ENCODE measurements at regions not wholly inside any gene's neighbourhood (a gene's known extent, or its start where the extent isn't known, plus 50 kb on each side); places are given as distances from the start of the nearest gene placed in this dataset.

- DNase-seq (ENCODE audit: low read depth): peak; percentile 2
Observed at GRCh38 chr5:133694181-133694831, 82.0 kb upstream of the FSTL4 start.

- no peak for DNase-seq (ENCODE audit: low read depth)
Observed at GRCh38 chr5:133691448-133691847, 79.1 kb upstream of the FSTL4 start.

GRCh38 chr5:133690746-133691145 is 78.4 kb upstream of the FSTL4 start:
- no peak for DNase-seq (ENCODE audit: low read depth)

- no peak for DNase-seq (ENCODE audit: low read depth)
Observed at GRCh38 chr5:133688391-133688790, 76.0 kb upstream of the FSTL4 start.

GRCh38 chr5:133687212-133688061 is 75.1 kb upstream of the FSTL4 start:
- DNase-seq (ENCODE audit: low read depth): no peak

- no peak for DNase-seq (ENCODE audit: low read depth)
Observed at GRCh38 chr5:133686566-133686965, 74.2 kb upstream of the FSTL4 start.

- no peak for DNase-seq (ENCODE audit: low read depth)
Observed at GRCh38 chr5:133685402-133686018, 73.2 kb upstream of the FSTL4 start.

GRCh38 chr5:133683646-133684596 is 71.6 kb upstream of the FSTL4 start:
- DNase-seq (ENCODE audit: low read depth): no peak

- no peak for DNase-seq (ENCODE audit: low read depth)
Observed at GRCh38 chr5:133682451-133682850, 70.1 kb upstream of the FSTL4 start.

- DNase-seq (ENCODE audit: low read depth): no peak
Observed at GRCh38 chr5:133681896-133682295, 69.6 kb upstream of the FSTL4 start.

GRCh38 chr5:133680830-133681565 is 68.7 kb upstream of the FSTL4 start:
- no peak for DNase-seq (ENCODE audit: low read depth)

GRCh38 chr5:133679534-133679933 is 67.2 kb upstream of the FSTL4 start:
- DNase-seq (ENCODE audit: low read depth): no peak

- DNase-seq (ENCODE audit: low read depth): no peak
Observed at GRCh38 chr5:133675376-133676154, 63.2 kb upstream of the FSTL4 start.

GRCh38 chr5:133670336-133670735 is 58.0 kb upstream of the FSTL4 start:
- no peak for DNase-seq (ENCODE audit: low read depth)

- DNase-seq (ENCODE audit: low read depth): no peak
Observed at GRCh38 chr5:133669472-133669871, 57.1 kb upstream of the FSTL4 start.

GRCh38 chr5:133668458-133668857 is 56.1 kb upstream of the FSTL4 start:
- DNase-seq (ENCODE audit: low read depth): no peak

GRCh38 chr5:133667217-133667616 is 54.9 kb upstream of the FSTL4 start:
- no peak for DNase-seq (ENCODE audit: low read depth)

- DNase-seq (ENCODE audit: low read depth): no peak
Observed at GRCh38 chr5:133665571-133665970, 53.2 kb upstream of the FSTL4 start.

- DNase-seq (ENCODE audit: low read depth): peak; percentile 52
Observed at GRCh38 chr5:133664422-133664821, 52.1 kb upstream of the FSTL4 start.
